IMR-90 (cell line): ENCODE measurements at regions not wholly inside any gene's neighbourhood (a gene's known extent, or its start where the extent isn't known, plus 50 kb on each side); places are given as distances from the start of the nearest gene placed in this dataset.

Source experiments
- ATAC-seq: fragments of 200-7000 bp; cut with Tn5 transposase; 2 replicates; pipeline ENCODE4 v1.9.1; 2020; ENCODE audit warnings: low read depth, mild to moderate bottlenecking, moderate library complexity
- BruUV-seq: library from RNA; stranded (reverse); fragments of 400-500 nt; replicated peaks from 2 replicates; lab custom pipeline; 2021; lab: Mats Ljungman, UMichigan
- CTCF ChIA-PET: fragments of 300-600 bp; formaldehyde crosslinking; extraction: SDS; loops from one replicate; lab custom pipeline; 2021; ENCODE audit warnings: antibody characterized with exemption; lab: Yijun Ruan, JAX
- POLR2A ChIA-PET: fragments of 300-600 bp; sonication (Branson Sonifier 250); formaldehyde crosslinking; loops from one replicate; lab custom pipeline; 2022; ENCODE audit warnings: antibody characterized with exemption; ENCODE audit not compliant: unreplicated experiment; lab: Charles Lee
- DNase-seq: peaks from one replicate; pipeline ENCODE4 v3.0.0; 2013
- H2AFZ ChIP-seq: replicated peaks from 2 replicates; pipeline ENCODE3; 2013; ENCODE audit warnings: low read length, mild to moderate bottlenecking; ENCODE audit not compliant: poor library complexity
- H2AK5ac ChIP-seq: 2 replicates; pipeline ENCODE4 v1.6.1; 2013; ENCODE audit warnings: low read depth, low read length, inconsistent platforms
- H2AK9ac ChIP-seq: replicated peaks from 2 replicates; pipeline ENCODE3; 2013; ENCODE audit warnings: mild to moderate bottlenecking, low read depth, low read length, moderate library complexity; ENCODE audit not compliant: poor library complexity
- H2BK120ac ChIP-seq: 2 replicates; pipeline ENCODE4 v1.6.1; 2013; ENCODE audit warnings: low read depth, low read length, inconsistent platforms
- H2BK15ac ChIP-seq: 3 replicates; pipeline ENCODE4 v1.6.1; 2013; ENCODE audit warnings: low read depth, low read length, inconsistent platforms
- H2BK20ac ChIP-seq: 2 replicates; pipeline ENCODE4 v1.6.1; 2013; ENCODE audit warnings: low read depth, mild to moderate bottlenecking, inconsistent platforms, low read length, moderate library complexity
- H2BK5ac ChIP-seq: 2 replicates; pipeline ENCODE4 v1.6.1; 2013; ENCODE audit warnings: mild to moderate bottlenecking, low read depth, low read length, inconsistent platforms; ENCODE audit not compliant: poor library complexity, severe bottlenecking
- H3K14ac ChIP-seq: replicated peaks from 2 replicates; pipeline ENCODE4 v1.6.1; 2013; ENCODE audit warnings: low read depth, low read length, inconsistent platforms
- H3K18ac ChIP-seq: 2 replicates; pipeline ENCODE4 v1.6.1; 2013; ENCODE audit warnings: low read depth, low read length, control low read depth
- H3K23ac ChIP-seq: 2 replicates; pipeline ENCODE4 v1.6.1; 2013; ENCODE audit warnings: low read depth, low read length, inconsistent platforms
- H3K27ac ChIP-seq: 2 replicates; pipeline ENCODE4 v1.5.1; 2013; ENCODE audit warnings: mild to moderate bottlenecking, control low read depth, low read length; ENCODE audit not compliant: insufficient read depth
- H3K27me3 ChIP-seq: 2 replicates; pipeline ENCODE4 v1.6.1; 2013; ENCODE audit warnings: low read length; ENCODE audit not compliant: control insufficient read depth, insufficient read depth
- H3K36me3 ChIP-seq: 2 replicates; pipeline ENCODE4 v1.6.1; 2013; ENCODE audit warnings: low read length, mixed read lengths; ENCODE audit not compliant: control insufficient read depth, insufficient read depth
- H3K4ac ChIP-seq: 2 replicates; pipeline ENCODE4 v1.6.1; 2013; ENCODE audit warnings: low read depth, low read length, inconsistent platforms
- H3K4me1 ChIP-seq: 2 replicates; pipeline ENCODE4 v1.6.1; 2013; ENCODE audit warnings: low read length, mixed read lengths; ENCODE audit not compliant: control insufficient read depth, insufficient read depth
- H3K4me2 ChIP-seq: 2 replicates; pipeline ENCODE4 v1.6.1; 2013; ENCODE audit warnings: low read depth, mild to moderate bottlenecking, control low read depth, low read length, moderate library complexity
- H3K4me3 ChIP-seq: 2 replicates; pipeline ENCODE4 v1.5.1; 2013; ENCODE audit warnings: low read depth, mild to moderate bottlenecking, control low read depth, low read length, moderate library complexity; ENCODE audit not compliant: insufficient read depth
- H3K56ac ChIP-seq: 2 replicates; pipeline ENCODE4 v1.6.1; 2013; ENCODE audit warnings: low read length, inconsistent platforms; ENCODE audit not compliant: insufficient read depth; ENCODE audit errors: extremely low read depth
- H3K79me1 ChIP-seq, 2 experiments: 2 replicates each; pipeline ENCODE4 v1.6.1; 2013; ENCODE audit warnings: low read length in 2 of 2, inconsistent platforms in 1 of 2, low read depth in 1 of 2
- H3K9ac ChIP-seq: 2 replicates; pipeline ENCODE4 v1.6.1; 2013; ENCODE audit warnings: low read depth, low read length, control low read depth
- H3K9me1 ChIP-seq: 2 replicates; pipeline ENCODE4 v1.6.1; 2013; ENCODE audit warnings: low read length, inconsistent platforms; ENCODE audit not compliant: insufficient read depth
- H3K9me3 ChIP-seq: 2 replicates; pipeline ENCODE4 v1.6.1; 2013; ENCODE audit warnings: low read length; ENCODE audit not compliant: control insufficient read depth, insufficient read depth
- H4K20me1 ChIP-seq: 2 replicates; pipeline ENCODE4 v1.6.1; 2013; ENCODE audit warnings: low read length, inconsistent platforms; ENCODE audit not compliant: insufficient read depth
- H4K5ac ChIP-seq: 2 replicates; pipeline ENCODE4 v1.6.1; 2013; ENCODE audit warnings: mild to moderate bottlenecking, low read depth, low read length, control low read depth
- H4K8ac ChIP-seq, 2 experiments: 2 replicates each; pipeline ENCODE4 v1.6.1; 2013; ENCODE audit warnings: low read depth in 2 of 2, low read length in 2 of 2, control low read depth in 1 of 2, inconsistent platforms in 1 of 2
- H4K91ac ChIP-seq: 2 replicates; pipeline ENCODE4 v1.6.1; 2013; ENCODE audit warnings: low read depth, low read length, inconsistent platforms; ENCODE audit not compliant: insufficient read depth
- BHLHE40 ChIP-seq: fragments of 150-350 bp; IDR thresholded peaks from 2 replicates; pipeline ENCODE4 v1.6.1; 2016; ENCODE audit warnings: mild to moderate bottlenecking, low read depth, low read length
- CEBPB ChIP-seq: IDR thresholded peaks from 2 replicates; pipeline ENCODE4 v1.6.1; 2012; ENCODE audit warnings: low read depth, low read length, improper control_type of control experiment
- CHD1 ChIP-seq: IDR thresholded peaks from 2 replicates; pipeline ENCODE4 v1.6.1; 2012; ENCODE audit warnings: low read depth, low read length, improper control_type of control experiment
- CTCF ChIP-seq: conservative IDR thresholded peaks from 2 replicates; pipeline ENCODE4 v1.5.1; 2012; ENCODE audit warnings: mild to moderate bottlenecking, low read depth, low read length, improper control_type of control experiment
- FOS ChIP-seq: fragments of 150-350 bp; IDR thresholded peaks from 2 replicates; pipeline ENCODE4 v1.6.1; 2016; ENCODE audit warnings: low read depth, low read length
- MAFK ChIP-seq: IDR thresholded peaks from 2 replicates; pipeline ENCODE4 v1.6.1; 2012; ENCODE audit warnings: low read depth, low read length, improper control_type of control experiment
- MAZ ChIP-seq: IDR thresholded peaks from 2 replicates; pipeline ENCODE4 v1.6.1; 2012; ENCODE audit warnings: low read depth, mild to moderate bottlenecking, low read length, improper control_type of control experiment, moderate library complexity, borderline replicate concordance
- MXI1 ChIP-seq: IDR thresholded peaks from 2 replicates; pipeline ENCODE4 v1.6.1; 2012; ENCODE audit warnings: low read depth, mild to moderate bottlenecking, low read length, moderate library complexity, borderline replicate concordance
- NFE2L2 ChIP-seq: fragments of 150-350 bp; IDR thresholded peaks from 2 replicates; pipeline ENCODE4 v1.6.1; 2016; ENCODE audit warnings: low read depth, mild to moderate bottlenecking, low read length
- POLR2A ChIP-seq: IDR thresholded peaks from 2 replicates; pipeline ENCODE4 v1.6.1; 2012; ENCODE audit warnings: mild to moderate bottlenecking, low read depth, low read length
- RAD21 ChIP-seq: IDR thresholded peaks from 2 replicates; pipeline ENCODE4 v1.6.1; 2012; ENCODE audit warnings: low read length, improper control_type of control experiment
- RCOR1 ChIP-seq: IDR thresholded peaks from 2 replicates; pipeline ENCODE4 v1.6.1; 2012; ENCODE audit warnings: mild to moderate bottlenecking, low read length, improper control_type of control experiment; ENCODE audit not compliant: insufficient replicate concordance
- RFX5 ChIP-seq: IDR thresholded peaks from 2 replicates; pipeline ENCODE4 v1.8.0; 2012; ENCODE audit warnings: low read depth, mild to moderate bottlenecking, low read length, moderate library complexity
- SMC3 ChIP-seq: fragments of 150-350 bp; IDR thresholded peaks from 2 replicates; pipeline ENCODE4 v1.6.1; 2016; ENCODE audit warnings: low read depth, mild to moderate bottlenecking, antibody characterized with exemption, low read length, moderate library complexity
- WGBS, 2 experiments: methylation state at CpG; one replicate each; pipeline versions ENCODE4 v1.1.5 to v1.1.7; 2013; ENCODE audit warnings: missing lambda C conversion rate in 2 of 2; ENCODE audit not compliant: insufficient read length in 1 of 2; ENCODE audit errors: extremely low coverage in 2 of 2; 5-methylcytosine and 5-hydroxymethylcytosine counted together
- dilution Hi-C: fragments of 300-500 bp; cut with HindIII; formaldehyde crosslinking; loops from one replicate; pipeline ENCODE4 v1.14.3; 2018; ENCODE audit warnings: low sequenced_read_pairs; ENCODE audit not compliant: unreplicated experiment
- in situ Hi-C: fragments of 300-500 bp; cut with MboI; formaldehyde crosslinking; loops from 3 replicates; pipeline ENCODE4 v1.14.3; 2019; ENCODE audit warnings: low sequenced_read_pairs, inconsistent platforms, mixed read lengths
- intact Hi-C: fragments of 100-400 bp; cut with micrococcal nuclease; formaldehyde crosslinking; loops from 2 replicates; pipeline ENCODE4 v1.10.0; 2022
- TF ChIP-seq, protein P1 (sequence below): fragments of 150-350 bp; IDR thresholded peaks from 2 replicates; pipeline ENCODE4 v1.6.1; 2016; ENCODE audit warnings: low read depth, mild to moderate bottlenecking, low read length, moderate library complexity, borderline replicate concordance
- TF ChIP-seq, protein P2 (sequence below): fragments of 150-350 bp; IDR thresholded peaks from 2 replicates; pipeline ENCODE4 v1.6.1; 2017; ENCODE audit warnings: mild to moderate bottlenecking, antibody characterized with exemption, low read length, low read depth

DNA sequence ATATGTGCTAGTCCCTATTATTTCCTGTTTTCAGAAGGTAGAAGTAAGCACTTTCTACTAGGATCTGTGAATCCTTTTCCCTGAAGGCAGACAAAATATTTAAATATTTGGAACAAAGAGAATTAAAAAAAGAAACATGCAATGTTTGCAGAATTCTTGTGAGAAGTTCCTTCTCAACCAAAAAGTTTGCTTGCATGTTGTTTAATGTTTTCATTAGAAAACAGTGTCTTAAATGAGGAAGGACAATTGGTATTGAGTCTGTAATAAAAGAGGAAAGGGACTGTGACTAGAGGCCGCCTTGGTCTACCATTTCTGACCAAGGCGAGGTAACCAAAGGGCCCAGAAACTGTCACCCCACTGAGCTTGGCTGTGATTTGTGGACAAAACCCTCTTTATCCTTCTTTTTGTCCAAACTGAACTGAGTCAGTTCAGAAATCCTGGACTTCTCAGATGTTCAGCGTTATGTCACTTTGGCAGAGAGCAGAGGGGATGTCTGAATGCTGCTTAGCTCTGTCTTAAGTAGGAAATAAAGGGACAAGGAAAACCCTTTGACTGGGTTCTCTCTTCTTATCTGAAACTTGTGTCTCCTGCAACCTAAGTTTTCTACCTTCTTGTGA is 129.8 kb upstream of the CPM start:
- H2BK5ac ChIP-seq: no peak overlapping the region
- peak; percentile 8 for DNase-seq

More for the DNA sequence above, 129.8 kb upstream of the CPM start:
- dilution Hi-C loops: no loop called here
- no peak overlapping the region for H3K9ac ChIP-seq
- H2BK120ac ChIP-seq: peak overlapping the region; percentile 73
- H3K36me3 ChIP-seq: no peaks in the 10 kb centered on the region
- intact Hi-C loops: no loop called here
- ChIA-PET POLR2A (no interaction called here), CTCF (no interaction called here)
- H2AFZ ChIP-seq: no peak overlapping the region
- no peaks in the 10 kb centered on the region for H3K9me3 ChIP-seq
- in situ Hi-C loops: no loop called here
- H3K23ac ChIP-seq: no peak overlapping the region
- H3K4ac ChIP-seq: no peak overlapping the region; the same call in 1 of the 2 replicates
- WGBS, 2 experiments: no CpG with 5 or more reads among the region's 3 CpGs
- H3K4me1 ChIP-seq: peaks cover 10% of the 10 kb centered on the region
- H4K91ac ChIP-seq: peak overlapping the region; percentile 6; the same call in 1 of the 2 replicates
- no peak overlapping the region for H2AK5ac ChIP-seq
- no peak for ATAC-seq
- peak overlapping the region; percentile 27; the same call in 1 of the 2 replicates for H3K27ac ChIP-seq
- no peak overlapping the region; the same call in 2 of the 3 replicates for H2BK15ac ChIP-seq
- H3K4me2 ChIP-seq: no peak overlapping the region
- peak overlapping the region; percentile 69 for H3K18ac ChIP-seq
- no peaks in the 10 kb centered on the region for H4K20me1 ChIP-seq
- peak overlapping the region; percentile 12 for H4K5ac ChIP-seq
- TF ChIP-seq FOS (no peak), MXI1 (no peak), RCOR1 (no peak), MAZ (no peak), CEBPB (no peak), MAFK (no peak), POLR2A (no peak), RAD21 (no peak), CTCF (no peak), SMC3 (no peak), CHD1 (no peak), RFX5 (no peak), BHLHE40 (no peak), NFE2L2 (no peak)
- TF ChIP-seq, protein P1, sequence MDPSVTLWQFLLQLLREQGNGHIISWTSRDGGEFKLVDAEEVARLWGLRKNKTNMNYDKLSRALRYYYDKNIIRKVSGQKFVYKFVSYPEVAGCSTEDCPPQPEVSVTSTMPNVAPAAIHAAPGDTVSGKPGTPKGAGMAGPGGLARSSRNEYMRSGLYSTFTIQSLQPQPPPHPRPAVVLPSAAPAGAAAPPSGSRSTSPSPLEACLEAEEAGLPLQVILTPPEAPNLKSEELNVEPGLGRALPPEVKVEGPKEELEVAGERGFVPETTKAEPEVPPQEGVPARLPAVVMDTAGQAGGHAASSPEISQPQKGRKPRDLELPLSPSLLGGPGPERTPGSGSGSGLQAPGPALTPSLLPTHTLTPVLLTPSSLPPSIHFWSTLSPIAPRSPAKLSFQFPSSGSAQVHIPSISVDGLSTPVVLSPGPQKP: no peak
- TF ChIP-seq, protein P2, sequence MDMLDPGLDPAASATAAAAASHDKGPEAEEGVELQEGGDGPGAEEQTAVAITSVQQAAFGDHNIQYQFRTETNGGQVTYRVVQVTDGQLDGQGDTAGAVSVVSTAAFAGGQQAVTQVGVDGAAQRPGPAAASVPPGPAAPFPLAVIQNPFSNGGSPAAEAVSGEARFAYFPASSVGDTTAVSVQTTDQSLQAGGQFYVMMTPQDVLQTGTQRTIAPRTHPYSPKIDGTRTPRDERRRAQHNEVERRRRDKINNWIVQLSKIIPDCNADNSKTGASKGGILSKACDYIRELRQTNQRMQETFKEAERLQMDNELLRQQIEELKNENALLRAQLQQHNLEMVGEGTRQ: no peak
- H3K9me1 ChIP-seq: 0 out of 2 replicates have a peak, but pooled peaks cover 2% of the 10 kb centered on the region
- H3K14ac ChIP-seq: no peak overlapping the region; the same call in 1 of the 2 replicates
- H3K79me1 ChIP-seq: no peaks in the 10 kb centered on the region
- no peak overlapping the region for H3K56ac ChIP-seq
- peak overlapping the region; percentile 31; the same call in 1 of the 2 replicates for H2BK20ac ChIP-seq
- BruUV-seq: no TSS peak
- H3K27me3 ChIP-seq: no peaks in the 10 kb centered on the region
- H2AK9ac ChIP-seq: no peak overlapping the region
- H3K4me3 ChIP-seq: no peak overlapping the region
- peak overlapping the region in 1 of 2 experiments; percentile 31; a peak in 1 of 4 replicates for H4K8ac ChIP-seq
